Liver (tissue), 8 donors: ENCODE measurements at regions not wholly inside any gene's neighbourhood (a gene's known extent, or its start where the extent isn't known, plus 50 kb on each side); places are given as distances from the start of the nearest gene placed in this dataset.

Source experiments
- DNase-seq: peaks from one replicate; pipeline ENCODE4 v3.0.0-alpha.2; 2017; ENCODE audit warnings: low spot score
- H3K27ac ChIP-seq, 2 donors: one replicate each; pipeline ENCODE4 v1.7.0; 2013; ENCODE audit warnings: inconsistent platforms in 2 of 2, low read length in 2 of 2, control low read depth in 1 of 2, low read depth in 1 of 2, mild to moderate bottlenecking in 1 of 2
- H3K27me3 ChIP-seq, 4 donors: one replicate each; pipeline versions ENCODE4 v1.6.1 to v1.7.0; 2013; ENCODE audit warnings: low read length in 3 of 4, inconsistent platforms in 1 of 4, mild to moderate bottlenecking in 1 of 4, moderate library complexity in 1 of 4; ENCODE audit not compliant: control insufficient read depth in 4 of 4, insufficient read depth in 4 of 4
- H3K36me3 ChIP-seq, 4 donors: one replicate each; pipeline versions ENCODE4 v1.6.1 to v1.7.0; 2013; ENCODE audit warnings: low read length in 3 of 4, mild to moderate bottlenecking in 3 of 4, low read depth in 1 of 4, moderate library complexity in 1 of 4; ENCODE audit not compliant: control insufficient read depth in 4 of 4, insufficient read depth in 3 of 4
- H3K4me1 ChIP-seq, 4 donors: one replicate each; pipeline versions ENCODE4 v1.6.1 to v1.7.0; 2013; ENCODE audit warnings: low read length in 3 of 4, mild to moderate bottlenecking in 3 of 4, moderate library complexity in 1 of 4; ENCODE audit not compliant: control insufficient read depth in 4 of 4, insufficient read depth in 4 of 4
- H3K4me3 ChIP-seq, 3 donors: one replicate each; pipeline versions ENCODE4 v1.6.1 to v1.7.0; 2013; ENCODE audit warnings: low read length in 3 of 3, control low read depth in 1 of 3, low read depth in 1 of 3, mild to moderate bottlenecking in 1 of 3
- H3K9ac ChIP-seq, 2 donors: one replicate each; pipeline ENCODE4 v1.7.0; 2013; ENCODE audit warnings: low read length in 2 of 2, mild to moderate bottlenecking in 2 of 2, moderate library complexity in 2 of 2, control low read depth in 1 of 2, low read depth in 1 of 2
- H3K9me3 ChIP-seq, 4 donors: one replicate each; pipeline versions ENCODE4 v1.6.1 to v1.7.0; 2013; ENCODE audit warnings: low read length in 3 of 4; ENCODE audit not compliant: control insufficient read depth in 4 of 4
- ATF3 ChIP-seq: IDR thresholded peaks from 2 replicates; pipeline ENCODE4 v1.6.1; 2016; ENCODE audit warnings: antibody characterized with exemption
- CTCF ChIP-seq: fragments of 150-350 bp; IDR thresholded peaks from 2 replicates; pipeline ENCODE4 v1.5.1; 2017; ENCODE audit warnings: improper control_type of control experiment, low read depth, low read length; ENCODE audit not compliant: missing input control
- FOXA1 ChIP-seq: IDR thresholded peaks from 2 replicates; pipeline ENCODE4 v1.6.1; 2016; ENCODE audit warnings: antibody characterized with exemption
- FOXA2 ChIP-seq: IDR thresholded peaks from 2 replicates; pipeline ENCODE4 v1.6.1; 2016; ENCODE audit warnings: antibody characterized with exemption
- GABPA ChIP-seq, 2 donors: IDR thresholded peaks in 1 of 2; conservative IDR thresholded peaks in 1 of 2; 2 replicates each; pipeline ENCODE4 v1.6.1; 2016; ENCODE audit warnings: antibody characterized with exemption in 2 of 2, mild to moderate bottlenecking in 1 of 2, moderate library complexity in 1 of 2
- HNF4G ChIP-seq: IDR thresholded peaks from 2 replicates; pipeline ENCODE4 v1.6.1; 2016; ENCODE audit warnings: antibody characterized with exemption
- JUND ChIP-seq, 2 donors: IDR thresholded peaks; 2 replicates each; pipeline ENCODE4 v1.6.1; 2016; ENCODE audit warnings: antibody characterized with exemption in 2 of 2
- RAD21 ChIP-seq, 2 donors: IDR thresholded peaks; 2 replicates each; pipeline ENCODE4 v1.6.1; 2016; ENCODE audit warnings: antibody characterized with exemption in 2 of 2, mild to moderate bottlenecking in 2 of 2
- REST ChIP-seq: IDR thresholded peaks from 2 replicates; pipeline ENCODE4 v1.6.1; 2016; ENCODE audit warnings: antibody characterized with exemption, mild to moderate bottlenecking
- RXRA ChIP-seq, 2 donors: IDR thresholded peaks; 2 replicates each; pipeline ENCODE4 v1.6.1; 2017 to 2018; ENCODE audit warnings: antibody characterized with exemption in 2 of 2, mild to moderate bottlenecking in 1 of 2
- SP1 ChIP-seq: IDR thresholded peaks from 2 replicates; pipeline ENCODE4 v1.6.1; 2018; ENCODE audit warnings: antibody characterized with exemption, mild to moderate bottlenecking
- YY1 ChIP-seq: IDR thresholded peaks from 2 replicates; pipeline ENCODE4 v1.6.1; 2016; ENCODE audit warnings: antibody characterized with exemption, mild to moderate bottlenecking
- WGBS: extraction: QIAGEN DNeasy Blood & Tissue Kit; methylation state at CpG from one replicate; pipeline ENCODE4 v1.1.7; 2013; 5-methylcytosine and 5-hydroxymethylcytosine counted together
- TF ChIP-seq, protein P1 (sequence below): IDR thresholded peaks from 2 replicates; pipeline ENCODE4 v1.6.1; 2016; ENCODE audit warnings: antibody characterized with exemption
- TF ChIP-seq, protein P2 (sequence below): IDR thresholded peaks from 2 replicates; pipeline ENCODE4 v1.6.1; 2016; ENCODE audit warnings: antibody characterized with exemption
- donor health status: healthy.
- donor health status: healthy.
- donor health status: healthy.
- donor health status: healthy.
- donor health status: healthy.

- H3K27me3 ChIP-seq: no peaks in the 10 kb centered on the region
- H3K27ac ChIP-seq: no peak overlapping the region
- H3K9me3 ChIP-seq: no peaks in the 10 kb centered on the region
- H3K4me3 ChIP-seq: no peak overlapping the region
- 83% methylated on average over 2 of the region's 2 CpGs for WGBS
- DNase-seq: no peak
- no peak for TF ChIP-seq YY1
- TF ChIP-seq, protein P1, sequence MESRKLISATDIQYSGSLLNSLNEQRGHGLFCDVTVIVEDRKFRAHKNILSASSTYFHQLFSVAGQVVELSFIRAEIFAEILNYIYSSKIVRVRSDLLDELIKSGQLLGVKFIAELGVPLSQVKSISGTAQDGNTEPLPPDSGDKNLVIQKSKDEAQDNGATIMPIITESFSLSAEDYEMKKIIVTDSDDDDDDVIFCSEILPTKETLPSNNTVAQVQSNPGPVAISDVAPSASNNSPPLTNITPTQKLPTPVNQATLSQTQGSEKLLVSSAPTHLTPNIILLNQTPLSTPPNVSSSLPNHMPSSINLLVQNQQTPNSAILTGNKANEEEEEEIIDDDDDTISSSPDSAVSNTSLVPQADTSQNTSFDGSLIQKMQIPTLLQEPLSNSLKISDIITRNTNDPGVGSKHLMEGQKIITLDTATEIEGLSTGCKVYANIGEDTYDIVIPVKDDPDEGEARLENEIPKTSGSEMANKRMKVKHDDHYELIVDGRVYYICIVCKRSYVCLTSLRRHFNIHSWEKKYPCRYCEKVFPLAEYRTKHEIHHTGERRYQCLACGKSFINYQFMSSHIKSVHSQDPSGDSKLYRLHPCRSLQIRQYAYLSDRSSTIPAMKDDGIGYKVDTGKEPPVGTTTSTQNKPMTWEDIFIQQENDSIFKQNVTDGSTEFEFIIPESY: no peak
- no peak for TF ChIP-seq HNF4G
- TF ChIP-seq FOXA1: no peak
- TF ChIP-seq SP1: no peak
- TF ChIP-seq ATF3: no peak
- TF ChIP-seq REST: no peak
- TF ChIP-seq, protein P2, sequence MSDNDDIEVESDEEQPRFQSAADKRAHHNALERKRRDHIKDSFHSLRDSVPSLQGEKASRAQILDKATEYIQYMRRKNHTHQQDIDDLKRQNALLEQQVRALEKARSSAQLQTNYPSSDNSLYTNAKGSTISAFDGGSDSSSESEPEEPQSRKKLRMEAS: no peak
- no peak for TF ChIP-seq FOXA2
- TF ChIP-seq RAD21 (IDR thresholded peaks at IDR 0.05): no peak
- TF ChIP-seq GABPA (IDR thresholded peaks at IDR 0.05 in 1 of 2, conservative IDR thresholded peaks at IDR 0.05 in 1 of 2): no peak
- H3K36me3 ChIP-seq: no peaks in the 10 kb centered on the region
- no peak overlapping the region for H3K9ac ChIP-seq
- H3K4me1 ChIP-seq: peaks cover 0 to 5% (median 4%) of the 10 kb centered on the region in 4 donors
Observed at GRCh38 chr6:140440223-140440835, 1065.9 kb upstream of the CITED2 start.

DNA sequence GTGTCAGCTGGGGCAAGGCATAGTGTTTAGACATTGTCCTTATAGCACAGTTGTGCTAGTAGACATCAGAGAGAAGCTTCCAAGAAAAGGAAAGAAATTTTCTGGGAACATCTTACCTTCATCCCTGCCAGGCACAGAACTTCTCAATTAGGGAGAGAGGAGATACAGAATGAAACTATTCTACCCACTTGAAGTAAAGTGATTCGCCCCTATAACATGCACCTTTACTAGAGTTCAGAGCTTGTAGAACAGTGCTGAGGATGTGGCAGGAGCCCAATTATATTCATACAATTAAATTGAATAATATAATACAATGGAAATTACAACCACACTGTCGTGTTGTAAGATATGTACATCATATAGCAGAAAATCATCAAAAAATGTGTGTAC is 1063.9 kb upstream of the CITED2 start:
- TF ChIP-seq JUND (IDR thresholded peaks at IDR 0.05) (no peak), CTCF (no peak), SP1 (no peak), FOXA1 (no peak), RXRA (IDR thresholded peaks at IDR 0.05) (no peak), FOXA2 (no peak), HNF4G (no peak), YY1 (no peak), REST (no peak), GABPA (IDR thresholded peaks at IDR 0.05 in 1 of 2, conservative IDR thresholded peaks at IDR 0.05 in 1 of 2) (no peak)
- 97% methylated on average over 2 of the region's 2 CpGs for WGBS
- Histone ChIP-seq H3K27me3 (no peaks in the 10 kb centered on the region), H3K4me1 (peaks cover 0 to 5% (median 4%) of the 10 kb centered on the region in 4 donors), H3K36me3 (no peaks in the 10 kb centered on the region), H3K27ac (no peak overlapping the region), H3K9me3 (peaks cover 0 to 4% (median 0%) of the 10 kb centered on the region in 4 donors), H3K9ac (no peak overlapping the region), H3K4me3 (no peak overlapping the region)
- DNase-seq: no peak
